ENCODE measurements at regions not wholly inside any gene's neighbourhood (a gene's known extent, or its start where the extent isn't known, plus 50 kb on each side); places are given as distances from the start of the nearest gene placed in this dataset.
"Not testable (repeated sequence)": the region's sequence is repeated elsewhere in the genome, so short reads cannot be mapped to it uniquely, and the experiment has no call there.

DNA sequence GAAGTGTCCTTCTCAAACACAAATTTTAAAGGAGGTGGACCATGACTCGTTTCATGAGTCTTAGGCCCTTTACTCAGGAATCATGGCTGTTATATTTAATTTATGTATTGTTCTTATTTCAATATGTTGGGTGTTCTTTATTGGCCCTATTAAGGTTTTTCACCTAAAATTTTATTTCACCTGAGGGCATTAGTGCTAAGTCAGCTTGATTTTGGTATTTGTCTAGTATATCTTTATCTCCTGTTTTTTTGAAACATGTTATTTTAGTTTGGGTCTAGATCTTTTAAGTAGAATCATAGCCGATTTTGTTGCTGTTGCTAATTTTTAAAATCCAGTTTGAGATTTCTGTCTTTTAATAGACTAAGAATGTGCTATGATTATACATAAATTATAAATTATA lies 430.4 kb downstream of the RPS6KC1 start:
- DNase-seq: no peak

DNA sequence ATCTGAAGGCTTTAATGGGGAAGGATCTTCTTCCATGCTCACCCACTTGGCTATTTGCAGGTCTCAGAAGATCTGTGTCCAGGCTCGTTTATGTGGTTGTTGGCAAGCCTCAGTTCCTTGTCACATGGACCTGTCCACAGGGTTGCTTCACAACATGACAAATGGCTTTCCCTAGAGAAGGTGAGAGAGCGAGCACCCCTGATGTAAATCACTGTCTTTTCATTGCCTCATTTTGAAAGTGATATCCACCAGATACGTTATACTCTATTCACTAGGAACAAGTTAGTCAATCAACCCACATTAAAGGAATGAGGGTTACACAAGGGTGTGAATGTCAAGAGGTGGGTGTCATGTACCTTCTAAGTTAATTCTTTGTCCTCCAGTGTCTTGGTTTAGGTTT lies 433.3 kb downstream of the RPS6KC1 start:
- no peak for DNase-seq

DNA sequence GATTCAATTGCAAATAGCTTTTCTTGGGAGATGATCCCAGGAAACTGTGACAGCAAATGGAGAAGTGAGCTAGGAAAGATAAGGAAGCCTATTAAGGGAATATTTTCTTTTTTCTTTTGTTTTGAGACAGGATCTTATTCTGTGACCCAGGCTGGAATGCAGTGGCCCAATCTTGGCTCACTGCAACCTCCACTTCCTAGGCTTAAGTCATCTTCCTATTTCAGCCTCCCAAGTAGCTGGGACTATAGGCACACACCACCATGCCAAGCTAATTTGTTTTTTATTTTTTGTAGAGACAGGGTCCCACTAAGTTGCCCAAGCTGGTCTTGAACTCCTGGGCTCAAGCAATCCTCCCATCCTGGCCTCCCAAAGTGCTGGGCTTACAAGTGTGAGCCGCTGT lies 433.7 kb downstream of the RPS6KC1 start:
- no peak for DNase-seq

DNA sequence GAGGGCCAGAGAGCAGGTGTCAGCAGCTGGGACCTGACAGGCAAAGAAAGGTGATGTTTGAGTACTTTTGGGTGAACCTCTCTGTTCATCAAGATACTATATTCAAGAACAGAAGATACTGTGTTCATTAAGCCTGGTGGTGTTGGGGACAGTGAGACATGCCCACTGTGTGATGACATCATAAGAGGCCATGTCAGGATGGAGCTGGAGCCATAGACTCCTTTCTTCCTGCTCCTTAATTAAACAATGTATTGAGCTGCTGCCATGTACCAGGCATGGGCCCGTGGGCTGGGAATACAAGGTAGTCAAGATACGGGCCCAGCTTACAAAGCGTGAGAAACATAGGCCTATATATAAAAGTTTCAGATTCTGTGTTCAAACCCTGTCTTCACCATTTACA lies 435.4 kb downstream of the RPS6KC1 start:
- no peak for DNase-seq

DNA sequence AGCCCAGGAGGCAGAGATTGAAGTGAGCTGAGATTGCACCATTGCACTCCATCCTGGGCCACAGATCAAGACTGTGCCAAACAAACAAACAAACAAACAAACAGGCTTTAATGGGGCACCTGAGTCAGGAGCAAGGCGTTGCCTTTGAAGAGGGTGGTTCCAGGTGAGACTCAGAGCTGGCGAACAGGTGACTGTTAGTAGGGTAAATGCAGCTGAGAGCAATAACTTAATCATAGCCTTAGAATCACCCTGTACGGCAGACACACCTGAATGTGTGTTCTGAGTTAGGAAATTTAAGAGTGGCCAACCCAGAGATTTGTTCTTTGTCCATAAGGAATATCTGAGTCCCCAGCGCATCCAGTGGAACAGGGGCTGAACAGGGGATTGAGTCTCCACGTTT lies 440.4 kb downstream of the RPS6KC1 start:
- no peak for DNase-seq

DNA sequence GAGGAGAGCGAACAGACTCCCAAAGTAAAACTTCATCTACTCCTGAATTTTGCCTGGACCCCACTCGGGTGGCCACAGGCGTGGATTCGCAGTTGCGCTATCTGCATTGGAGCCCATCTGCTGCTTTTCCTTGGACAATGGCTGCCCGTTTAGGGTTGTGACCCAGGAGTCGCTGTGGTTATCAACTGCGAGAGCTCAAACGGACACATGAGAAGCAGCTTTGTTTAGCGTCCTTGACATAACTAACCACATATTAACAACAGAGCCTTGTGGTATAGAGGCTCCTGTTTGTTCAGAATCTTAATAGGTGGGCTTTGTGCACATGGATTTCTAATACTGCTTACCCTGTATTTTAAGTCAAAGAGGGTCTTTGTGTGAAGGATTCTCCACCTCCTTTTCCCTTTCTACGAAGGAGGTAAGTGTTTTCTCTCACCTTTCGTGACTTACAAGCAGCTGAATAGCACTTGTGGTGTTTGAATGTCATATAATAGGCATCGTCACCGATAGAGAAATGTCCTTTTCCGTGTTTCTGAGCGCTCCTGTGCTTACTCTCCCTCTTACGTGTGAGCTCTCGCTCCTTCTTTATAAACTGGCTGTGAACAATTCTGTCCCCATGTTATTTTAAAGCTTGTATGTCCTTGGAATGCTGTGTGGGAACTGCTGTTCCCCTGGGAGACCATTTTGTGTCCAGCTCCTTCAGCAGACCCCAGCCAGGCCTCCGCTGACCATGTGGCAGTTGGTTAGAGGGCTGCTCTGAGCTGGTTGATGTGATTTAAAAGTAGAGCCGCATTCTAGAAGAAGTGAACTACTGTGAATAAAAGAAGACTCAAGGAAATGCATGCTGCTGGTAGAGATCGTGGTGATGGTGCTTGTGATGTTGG lies 441.4 kb downstream of the RPS6KC1 start:
- no peak for DNase-seq

DNA sequence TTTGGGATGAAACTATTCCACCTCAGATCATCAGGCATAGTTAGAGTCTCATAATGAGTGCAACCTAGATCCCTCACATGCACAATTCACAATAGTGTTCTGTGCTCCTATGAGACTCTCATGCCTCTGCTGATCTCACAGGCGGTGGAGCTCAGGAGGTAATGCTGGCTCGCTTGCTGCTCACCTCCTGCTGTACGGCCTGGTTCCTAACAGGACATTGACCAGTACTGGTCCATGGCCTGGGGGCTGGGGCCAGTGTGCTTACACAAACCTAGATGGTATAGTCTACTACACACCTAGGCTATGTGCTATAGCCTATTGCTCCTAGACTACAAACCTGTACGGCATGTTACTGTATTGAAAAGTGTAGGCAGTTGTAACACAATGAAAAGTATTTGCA lies 448.4 kb downstream of the RPS6KC1 start:
- no peak for DNase-seq

DNA sequence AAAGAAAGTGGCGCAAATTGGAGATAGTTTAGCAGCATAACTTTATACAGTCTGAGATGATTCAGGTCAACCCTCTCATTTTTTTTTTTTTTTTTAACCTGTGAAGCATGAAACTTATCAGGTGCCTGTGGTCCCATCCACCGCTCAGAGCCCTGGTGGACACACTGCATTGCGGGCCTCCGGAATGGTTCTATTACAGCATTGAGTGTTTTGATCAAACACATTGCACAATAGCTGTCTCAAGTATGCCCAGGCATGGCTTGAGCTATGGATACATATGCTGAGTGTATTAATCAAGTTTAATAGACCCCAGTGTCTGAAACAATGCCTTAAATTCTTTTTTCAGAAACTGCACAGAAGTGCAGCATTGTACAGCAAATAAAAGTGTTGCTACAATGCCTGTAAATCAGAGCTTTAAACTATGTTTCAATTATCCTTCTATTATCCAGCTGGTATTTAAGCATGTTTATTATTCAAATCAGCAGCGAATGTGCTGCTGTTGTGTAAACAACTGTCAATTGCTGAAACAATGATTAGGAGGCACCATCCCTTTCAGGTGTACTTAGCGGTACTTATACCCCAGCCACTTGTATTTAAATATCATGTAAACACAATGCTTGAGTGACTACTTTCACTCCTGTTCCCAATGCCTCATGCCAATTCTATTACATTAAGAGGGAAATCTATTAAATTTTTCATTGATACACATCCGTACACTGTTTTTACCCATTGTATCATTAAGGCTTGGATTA lies 456.6 kb downstream of the RPS6KC1 start:
- DNase-seq: peak in 1 of 2 experiments; percentile 12

DNA sequence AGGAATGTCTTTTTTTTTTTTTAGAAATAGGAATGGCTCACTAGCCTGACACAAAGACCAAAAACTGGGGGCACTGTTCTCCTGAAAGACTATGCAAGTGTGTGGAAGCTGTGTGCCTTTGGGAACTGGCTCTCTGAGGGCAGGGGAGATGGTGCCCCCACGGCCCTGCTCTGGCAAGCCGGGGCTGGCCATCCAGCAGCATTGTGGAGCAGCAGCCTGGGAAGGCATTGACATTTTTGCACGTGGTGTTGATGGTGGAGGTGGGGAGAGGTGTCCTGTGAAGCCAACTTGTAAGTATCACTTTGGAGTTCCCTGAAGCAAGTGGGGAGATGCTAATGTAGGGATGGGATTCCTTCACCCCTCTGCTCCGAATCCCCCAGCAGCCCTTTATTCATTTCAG lies 460.1 kb downstream of the RPS6KC1 start:
- no peak for DNase-seq

DNA sequence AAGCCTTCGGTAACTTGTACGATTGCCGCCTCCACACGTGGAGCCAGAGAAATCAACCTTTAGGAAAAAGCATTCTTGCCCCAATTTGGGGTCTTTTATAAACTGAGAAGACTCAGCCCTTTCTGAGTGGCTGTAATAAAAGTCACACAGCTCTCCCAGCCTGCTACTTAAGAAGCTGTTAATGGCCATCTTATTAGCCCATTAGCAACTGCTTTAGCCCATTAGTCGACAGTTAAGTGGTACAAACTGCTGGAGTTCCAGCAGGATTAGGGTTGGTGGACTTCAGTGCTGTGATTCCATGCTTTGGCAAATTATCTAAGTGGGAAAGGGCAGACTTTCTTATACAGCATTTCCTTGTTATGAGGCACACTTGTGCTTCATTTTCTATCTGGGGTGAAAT lies 461.3 kb downstream of the RPS6KC1 start:
- no peak for DNase-seq

DNA sequence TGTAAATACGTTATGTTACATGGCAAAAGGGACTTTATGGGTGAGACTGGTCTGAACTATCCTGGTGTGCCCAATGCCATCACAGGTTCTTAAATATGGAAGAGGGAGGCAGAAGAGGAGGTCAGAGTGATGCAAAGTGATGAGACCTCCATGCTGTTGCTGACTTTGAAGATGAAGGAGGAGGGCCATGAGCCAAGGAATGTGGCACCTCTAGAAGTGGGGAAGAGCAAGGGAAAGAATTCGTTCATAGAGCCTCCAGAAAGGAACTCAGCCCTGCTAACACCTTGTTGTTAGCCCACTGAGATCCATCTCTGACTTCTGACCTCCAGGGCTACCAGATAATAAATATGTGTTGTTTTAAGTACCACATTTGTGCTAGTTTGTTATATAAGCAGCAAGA lies 462.0 kb downstream of the RPS6KC1 start:
- DNase-seq: no peak

DNA sequence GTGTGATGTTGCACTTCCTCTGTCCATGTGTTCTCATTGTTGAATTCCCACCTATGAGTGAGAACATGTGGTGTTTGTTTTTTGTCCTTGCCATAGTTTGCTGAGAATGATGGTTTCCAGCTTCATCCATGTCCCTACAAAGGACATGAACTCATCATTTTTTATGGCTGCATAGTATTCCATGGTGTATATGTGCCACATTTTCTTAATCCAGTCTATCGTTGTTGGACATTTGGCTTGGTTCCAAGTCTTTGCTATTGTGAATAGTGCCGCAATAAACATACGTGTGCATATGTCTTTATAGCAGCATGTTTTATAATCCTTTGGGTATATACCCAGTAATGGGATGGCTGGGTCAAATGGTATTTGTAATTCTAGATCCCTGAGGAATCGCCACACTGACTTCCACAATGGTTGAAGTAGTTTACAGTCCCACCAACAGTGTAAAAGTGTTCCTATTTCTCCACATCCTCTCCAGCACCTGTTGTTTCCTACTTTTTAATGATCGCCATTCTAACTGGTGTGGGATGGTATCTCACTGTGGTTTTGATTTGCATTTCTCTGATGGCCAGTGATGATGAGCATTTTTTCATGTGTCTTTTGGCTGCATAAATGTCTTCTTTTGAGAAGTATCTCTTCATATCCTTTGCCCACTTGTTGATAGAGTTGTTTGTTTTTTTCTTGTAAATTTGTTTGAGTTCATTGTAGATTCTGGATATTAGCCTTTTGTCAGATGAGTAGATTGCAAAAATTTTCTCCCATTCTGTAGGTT lies 463.6 kb downstream of the RPS6KC1 start:
- not testable (repeated sequence) for DNase-seq

DNA sequence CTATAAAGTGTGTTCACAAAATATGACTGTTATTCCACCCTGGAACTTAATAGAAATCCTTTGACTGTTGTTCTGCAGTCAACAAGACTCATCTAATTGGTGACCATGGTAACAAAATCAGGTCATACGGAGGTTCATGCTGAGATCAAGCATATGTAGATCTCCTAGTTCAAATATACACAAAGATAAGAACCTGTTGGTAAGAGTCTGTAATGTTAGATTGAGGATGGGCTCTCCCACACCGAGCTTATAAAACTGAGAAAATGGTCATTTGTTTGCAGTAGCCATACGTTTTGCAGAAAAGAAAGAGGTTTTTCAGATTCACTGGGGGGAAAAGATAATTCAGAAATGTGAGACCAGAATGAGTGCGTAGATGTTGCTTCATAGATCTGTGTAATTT lies 468.1 kb downstream of the RPS6KC1 start:
- DNase-seq: no peak

DNA sequence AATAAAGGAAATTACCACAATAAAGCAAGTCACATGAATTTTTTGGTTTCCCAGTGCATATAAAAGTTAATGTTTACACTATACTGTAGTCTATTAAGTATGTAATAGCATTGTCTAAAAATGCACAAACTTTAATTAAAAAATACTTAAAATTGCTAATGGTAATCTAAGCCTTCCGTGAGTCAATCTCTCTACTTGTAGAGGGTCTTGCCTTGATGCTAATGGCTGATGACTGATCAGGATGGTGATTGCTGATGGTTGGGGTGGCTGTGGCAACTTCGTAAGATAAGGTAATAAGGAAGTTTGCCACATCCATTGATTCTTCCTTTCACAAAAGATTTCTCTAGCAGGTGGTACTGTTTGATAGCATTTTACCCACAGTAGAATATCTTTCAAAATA lies 466.6 kb upstream of the PROX1 start:
- DNase-seq: no peak

DNA sequence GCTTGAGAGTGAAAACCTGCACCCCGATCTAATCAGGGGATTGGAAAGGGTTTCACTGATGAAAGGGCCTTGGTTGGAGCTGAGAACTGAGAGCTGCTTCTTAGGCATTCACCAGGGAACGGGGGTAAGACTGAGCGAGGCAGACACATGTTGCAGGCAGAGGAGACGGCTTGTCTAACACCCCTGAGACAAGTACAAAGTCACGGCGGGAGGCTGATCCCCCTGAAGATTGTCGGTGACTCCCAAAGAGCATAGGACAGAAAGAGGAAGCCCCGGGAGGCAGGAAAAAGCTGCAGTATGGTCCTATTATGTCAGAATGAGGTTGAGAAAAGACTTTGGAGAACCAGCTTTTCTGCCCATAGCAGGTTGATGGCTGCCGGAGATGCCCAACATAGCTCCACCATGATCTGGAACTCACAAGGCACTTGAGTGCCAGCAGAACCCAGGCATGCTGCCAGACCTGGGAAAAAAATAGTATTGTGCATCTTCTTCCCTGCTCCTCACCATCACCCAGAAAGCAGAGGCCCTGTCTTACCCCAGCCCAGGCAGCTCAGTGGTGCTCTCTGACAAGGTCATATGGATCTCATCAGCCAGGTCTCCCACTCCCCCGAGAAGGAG lies 463.9 kb upstream of the PROX1 start:
- no peak for DNase-seq

DNA sequence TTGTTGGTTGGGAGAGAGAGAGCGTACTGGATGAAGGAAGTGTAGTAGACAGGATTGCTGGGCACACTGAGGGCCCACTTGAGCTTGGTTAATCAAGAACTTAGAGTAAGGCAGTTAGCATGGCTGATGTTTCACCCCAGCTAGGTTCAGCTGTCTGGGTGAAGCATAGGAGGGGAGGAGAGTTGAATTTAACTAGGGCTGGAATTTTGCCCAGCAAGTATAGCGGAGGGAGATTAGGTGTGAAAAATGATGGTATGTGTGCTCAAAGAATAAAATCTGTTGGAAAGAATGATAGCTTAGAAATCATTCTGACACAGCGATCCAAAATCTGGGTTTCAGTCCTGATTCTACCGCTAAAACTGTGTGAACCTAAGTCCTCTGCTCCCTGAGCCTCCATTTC lies 461.5 kb upstream of the PROX1 start:
- DNase-seq: no peak

DNA sequence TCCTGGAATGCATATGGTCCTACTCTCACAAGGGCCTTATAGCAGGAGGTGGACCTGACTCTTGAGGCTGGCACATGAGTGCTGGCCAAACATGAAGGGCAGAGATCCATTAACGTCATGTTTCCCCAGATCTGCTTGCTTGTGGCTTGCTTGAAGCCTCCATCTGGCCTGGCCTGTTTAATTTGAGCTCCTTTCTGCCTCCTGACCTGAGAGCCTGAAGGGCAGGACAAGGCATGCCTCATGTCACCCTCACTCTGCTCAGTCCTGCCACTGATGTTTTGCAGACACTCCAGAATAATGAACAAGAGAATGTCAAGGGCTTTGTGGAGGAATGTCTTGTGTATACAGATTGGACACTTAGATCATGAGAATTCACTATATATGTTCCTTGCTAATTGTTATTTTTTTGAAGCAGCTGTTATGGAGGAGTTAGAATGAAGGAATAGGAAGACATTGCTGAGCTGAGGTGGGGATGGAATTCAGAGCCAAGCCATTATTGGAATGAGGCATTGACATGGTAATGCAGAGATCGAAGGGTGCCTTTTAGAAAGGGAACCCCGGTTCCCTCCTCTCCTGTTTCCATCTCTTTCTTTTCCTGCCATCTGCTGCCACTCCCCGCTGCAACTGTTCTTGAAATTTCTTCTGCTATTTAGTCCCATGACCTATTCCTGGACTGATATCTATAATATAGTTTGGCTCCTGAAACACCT lies 457.0 kb upstream of the PROX1 start:
- no peak for DNase-seq

DNA sequence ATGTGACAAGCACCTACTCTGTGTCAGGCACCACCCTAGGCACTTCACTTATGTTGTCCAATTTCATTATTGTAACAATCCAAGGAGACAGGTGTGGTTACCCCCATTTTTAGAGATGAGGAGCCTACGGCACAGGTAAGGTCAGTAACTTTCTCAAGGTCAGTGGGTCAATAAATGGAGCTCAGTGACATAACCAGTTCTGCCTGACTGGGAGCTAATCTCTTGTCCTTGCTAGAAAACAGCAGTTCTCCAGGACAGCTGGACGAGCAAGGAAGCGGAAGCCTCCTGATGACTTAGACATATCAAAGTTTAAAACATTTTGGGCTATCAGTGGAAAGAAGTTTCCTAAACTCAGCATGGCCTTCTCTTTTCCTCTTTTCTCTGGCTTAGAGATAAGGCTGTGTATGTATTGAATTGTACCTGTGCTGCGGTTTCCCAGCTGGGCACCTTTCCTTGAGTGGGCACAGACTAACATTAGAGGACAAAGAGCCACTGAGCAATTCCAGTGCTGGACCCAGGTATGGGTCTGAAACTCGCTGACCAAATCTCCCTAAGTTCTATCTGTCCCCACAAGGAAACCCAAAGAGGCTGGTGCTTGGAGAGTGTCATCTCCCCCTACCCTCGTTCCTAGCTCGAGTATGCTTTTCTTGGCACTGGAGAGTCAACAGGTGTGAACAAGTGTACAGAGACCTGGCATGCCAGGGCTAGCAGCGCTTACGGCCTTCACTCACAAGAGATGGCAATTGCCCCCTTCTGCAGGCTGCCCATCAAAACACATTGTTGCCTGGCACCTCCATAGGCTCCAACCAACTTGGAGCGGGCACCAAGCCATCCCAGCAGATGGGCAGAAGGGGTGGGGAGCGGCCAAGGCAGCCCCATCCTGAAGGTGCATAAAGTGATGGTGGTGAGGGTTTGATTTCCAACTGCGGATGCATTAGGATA lies 456.1 kb upstream of the PROX1 start:
- DNase-seq: no peak

DNA sequence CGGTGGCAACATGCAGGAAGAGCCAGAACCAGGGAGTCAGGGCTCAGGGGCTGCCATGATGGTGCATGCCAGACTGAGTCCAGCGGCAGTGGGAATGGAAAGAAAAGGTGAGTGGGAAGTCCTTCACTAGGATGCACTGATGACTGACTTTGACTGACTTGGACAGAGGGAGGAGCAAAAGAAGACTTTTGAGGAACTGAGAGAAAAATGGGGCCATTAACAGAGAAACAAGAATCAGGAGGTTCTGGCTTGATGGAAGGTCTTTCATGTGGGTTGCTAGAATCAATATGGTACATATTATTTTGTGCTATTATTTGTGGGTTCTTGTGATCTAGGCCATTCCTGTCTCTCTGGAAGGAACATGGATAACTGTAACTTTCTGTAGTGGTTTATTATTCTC lies 454.6 kb upstream of the PROX1 start:
- no peak for DNase-seq

DNA sequence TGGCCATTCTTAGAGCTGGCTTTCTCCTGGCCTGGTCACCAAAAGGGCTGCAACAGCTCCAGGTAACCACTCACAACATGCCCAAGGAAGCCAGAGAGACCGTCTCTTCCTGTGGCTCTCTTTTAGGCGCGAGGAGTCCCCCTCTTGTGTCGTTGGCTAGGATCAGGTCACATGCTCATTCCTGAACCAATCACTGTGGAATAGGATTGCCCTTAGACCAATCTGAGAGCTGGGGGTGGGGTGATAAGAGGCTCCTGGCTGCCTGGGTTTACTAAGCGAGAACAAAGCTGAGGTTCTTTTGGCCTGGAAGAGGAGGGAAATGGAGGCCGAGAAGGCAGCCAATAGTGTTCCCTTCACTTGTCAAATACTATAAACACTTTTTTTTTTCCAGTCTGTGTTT lies 452.1 kb upstream of the PROX1 start:
- DNase-seq: no peak

DNA sequence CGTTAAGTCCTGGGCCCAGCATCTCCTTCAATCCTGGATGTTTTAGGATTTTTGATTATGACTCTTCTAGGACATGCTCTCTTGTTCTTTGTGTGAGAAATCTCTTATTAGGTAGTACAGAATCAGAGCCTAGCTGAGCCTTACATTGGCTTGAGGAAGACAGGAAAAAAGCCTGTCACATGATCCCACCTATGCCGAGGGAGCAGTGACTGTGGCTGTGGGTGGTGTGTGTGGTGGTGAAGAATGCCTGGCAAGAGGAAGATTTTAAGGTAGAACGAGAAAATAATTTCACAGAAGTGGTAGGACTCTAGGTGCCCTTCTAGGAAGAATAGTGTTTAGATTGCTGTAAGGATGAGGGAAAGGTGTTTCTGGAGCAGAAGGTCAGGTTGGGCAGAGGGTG lies 449.5 kb upstream of the PROX1 start:
- no peak for DNase-seq
